ENCODE measurements at regions not wholly inside any gene's neighbourhood (a gene's known extent, or its start where the extent isn't known, plus 50 kb on each side); places are given as distances from the start of the nearest gene placed in this dataset.

GRCh38 chr4:84403656-84404055 lies 95.4 kb downstream of the NKX6-1 start:
- Mint-ChIP-seq H3K27me3 (no peaks in the 10 kb centered on the region), H3K27ac (no peak overlapping the region), H3K4me1 (ENCODE audit: low read depth in 2 of 2) (no peaks in the 10 kb centered on the region), H3K4me3 (no peak overlapping the region), H3K9me3 (no peaks in the 10 kb centered on the region), H3K36me3 (ENCODE audit: insufficient read depth) (no peaks in the 10 kb centered on the region)
- DNase-seq (no peak), ATAC-seq (replicated peaks) (no peak)

GRCh38 chr4:84401701-84402306 lies 97.3 kb downstream of the NKX6-1 start:
- Mint-ChIP-seq H3K36me3 (ENCODE audit: insufficient read depth) (no peaks in the 10 kb centered on the region), H3K9me3 (no peaks in the 10 kb centered on the region), H3K27me3 (no peaks in the 10 kb centered on the region), H3K4me3 (no peak overlapping the region), H3K27ac (no peak overlapping the region), H3K4me1 (ENCODE audit: low read depth in 2 of 2) (no peaks in the 10 kb centered on the region)
- DNase-seq (no peak), ATAC-seq (replicated peaks) (no peak)

- no peak for DNase-seq
- no peak for ATAC-seq (replicated peaks)
- no peak overlapping the region for H3K27ac Mint-ChIP-seq
- no peaks in the 10 kb centered on the region for H3K4me1 Mint-ChIP-seq (ENCODE audit: low read depth in 2 of 2)
- no peaks in the 10 kb centered on the region for H3K27me3 Mint-ChIP-seq
- no peaks in the 10 kb centered on the region for H3K9me3 Mint-ChIP-seq
- H3K4me3 Mint-ChIP-seq: no peak overlapping the region
- H3K36me3 Mint-ChIP-seq (ENCODE audit: insufficient read depth): no peaks in the 10 kb centered on the region
Observed at GRCh38 chr4:84394386-84394785, 104.7 kb downstream of the NKX6-1 start.

- DNase-seq (no peak), ATAC-seq (replicated peaks) (no peak)
- Mint-ChIP-seq H3K36me3 (ENCODE audit: insufficient read depth) (no peaks in the 10 kb centered on the region), H3K4me3 (no peak overlapping the region), H3K27ac (no peak overlapping the region), H3K27me3 (no peaks in the 10 kb centered on the region), H3K4me1 (ENCODE audit: low read depth in 2 of 2) (no peaks in the 10 kb centered on the region), H3K9me3 (no peaks in the 10 kb centered on the region)
Observed at GRCh38 chr4:84392951-84393590, 106.0 kb downstream of the NKX6-1 start.

GRCh38 chr4:84389406-84389805 lies 109.7 kb downstream of the NKX6-1 start:
- Mint-ChIP-seq H3K4me3 (no peak overlapping the region), H3K9me3 (peaks cover 0 to 8% of the 10 kb centered on the region in 2 donors), H3K27ac (no peak overlapping the region), H3K27me3 (peaks cover 0 to 9% of the 10 kb centered on the region in 2 donors), H3K4me1 (ENCODE audit: low read depth in 2 of 2) (no peaks in the 10 kb centered on the region), H3K36me3 (ENCODE audit: insufficient read depth) (no peaks in the 10 kb centered on the region)
- DNase-seq: no peak
- ATAC-seq (replicated peaks): no peak

- H3K9me3 Mint-ChIP-seq: peaks cover 0 to 8% of the 10 kb centered on the region in 2 donors
- H3K27me3 Mint-ChIP-seq: peaks cover 0 to 9% of the 10 kb centered on the region in 2 donors
- H3K4me1 Mint-ChIP-seq (ENCODE audit: low read depth in 2 of 2): no peaks in the 10 kb centered on the region
- H3K4me3 Mint-ChIP-seq: no peak overlapping the region
- no peak overlapping the region for H3K27ac Mint-ChIP-seq
- no peak for ATAC-seq (replicated peaks)
- DNase-seq: no peak
- H3K36me3 Mint-ChIP-seq (ENCODE audit: insufficient read depth): no peaks in the 10 kb centered on the region
Observed at GRCh38 chr4:84385203-84385602, 113.9 kb downstream of the NKX6-1 start.

- Mint-ChIP-seq H3K27me3 (peaks cover 0 to 9% of the 10 kb centered on the region in 2 donors), H3K36me3 (ENCODE audit: insufficient read depth) (no peaks in the 10 kb centered on the region), H3K4me1 (ENCODE audit: low read depth in 2 of 2) (no peaks in the 10 kb centered on the region), H3K9me3 (peaks cover 0 to 8% of the 10 kb centered on the region in 2 donors), H3K4me3 (no peak overlapping the region), H3K27ac (no peak overlapping the region)
- DNase-seq (no peak), ATAC-seq (replicated peaks) (no peak)
Observed at GRCh38 chr4:84384801-84385200, 114.3 kb downstream of the NKX6-1 start.

GRCh38 chr4:84381759-84382158 lies 117.3 kb downstream of the NKX6-1 start:
- no peak for ATAC-seq (replicated peaks)
- H3K9me3 Mint-ChIP-seq: peaks cover 0 to 5% of the 10 kb centered on the region in 2 donors
- no peak overlapping the region for H3K27ac Mint-ChIP-seq
- no peak overlapping the region for H3K4me3 Mint-ChIP-seq
- H3K27me3 Mint-ChIP-seq: peaks cover 0 to 5% of the 10 kb centered on the region in 2 donors
- no peaks in the 10 kb centered on the region for H3K36me3 Mint-ChIP-seq (ENCODE audit: insufficient read depth)
- no peaks in the 10 kb centered on the region for H3K4me1 Mint-ChIP-seq (ENCODE audit: low read depth in 2 of 2)
- DNase-seq: no peak

GRCh38 chr4:84379917-84380641 lies 119.0 kb downstream of the NKX6-1 start:
- ATAC-seq (replicated peaks) (no peak), DNase-seq (no peak)
- Mint-ChIP-seq H3K36me3 (ENCODE audit: insufficient read depth) (no peaks in the 10 kb centered on the region), H3K27ac (no peak overlapping the region), H3K27me3 (no peaks in the 10 kb centered on the region), H3K9me3 (no peaks in the 10 kb centered on the region), H3K4me3 (no peak overlapping the region), H3K4me1 (ENCODE audit: low read depth in 2 of 2) (no peaks in the 10 kb centered on the region)

GRCh38 chr4:84378983-84379382 lies 120.1 kb downstream of the NKX6-1 start:
- no peak overlapping the region for H3K27ac Mint-ChIP-seq
- H3K4me1 Mint-ChIP-seq (ENCODE audit: low read depth in 2 of 2): no peaks in the 10 kb centered on the region
- no peaks in the 10 kb centered on the region for H3K9me3 Mint-ChIP-seq
- no peaks in the 10 kb centered on the region for H3K27me3 Mint-ChIP-seq
- DNase-seq: no peak
- H3K4me3 Mint-ChIP-seq: no peak overlapping the region
- ATAC-seq (replicated peaks): no peak
- H3K36me3 Mint-ChIP-seq (ENCODE audit: insufficient read depth): no peaks in the 10 kb centered on the region

- ATAC-seq (replicated peaks) (no peak), DNase-seq (no peak)
- Mint-ChIP-seq H3K27me3 (no peaks in the 10 kb centered on the region), H3K4me3 (no peak overlapping the region), H3K9me3 (no peaks in the 10 kb centered on the region), H3K27ac (no peak overlapping the region), H3K36me3 (ENCODE audit: insufficient read depth) (no peaks in the 10 kb centered on the region), H3K4me1 (ENCODE audit: low read depth in 2 of 2) (no peaks in the 10 kb centered on the region)
Observed at GRCh38 chr4:84378356-84378755, 120.7 kb downstream of the NKX6-1 start.

GRCh38 chr4:84366907-84367306 lies 132.2 kb downstream of the NKX6-1 start:
- Mint-ChIP-seq H3K4me1 (ENCODE audit: low read depth in 2 of 2) (no peaks in the 10 kb centered on the region), H3K36me3 (ENCODE audit: insufficient read depth) (no peaks in the 10 kb centered on the region), H3K4me3 (no peak overlapping the region), H3K27me3 (no peaks in the 10 kb centered on the region), H3K9me3 (peaks cover 0 to 8% of the 10 kb centered on the region in 2 donors), H3K27ac (no peak overlapping the region)
- no peak for DNase-seq
- ATAC-seq (replicated peaks): no peak

- ATAC-seq (replicated peaks): no peak
- Mint-ChIP-seq H3K27me3 (no peaks in the 10 kb centered on the region), H3K27ac (no peak overlapping the region), H3K36me3 (ENCODE audit: insufficient read depth) (no peaks in the 10 kb centered on the region), H3K9me3 (peaks cover 0 to 11% of the 10 kb centered on the region in 2 donors), H3K4me1 (ENCODE audit: low read depth in 2 of 2) (no peaks in the 10 kb centered on the region), H3K4me3 (no peak overlapping the region)
- DNase-seq: no peak
Observed at GRCh38 chr4:84366161-84366560, 132.9 kb downstream of the NKX6-1 start.
